PC-9 (cell line): ENCODE measurements at regions not wholly inside any gene's neighbourhood (a gene's known extent, or its start where the extent isn't known, plus 50 kb on each side); places are given as distances from the start of the nearest gene placed in this dataset.

Experiments used
- BruUV-seq: library from RNA; stranded (reverse); fragments of 400-500 nt; replicated peaks from 2 replicates; lab custom pipeline; 2021; lab: Mats Ljungman, UMichigan
- CTCF ChIA-PET: fragments of 300-600 bp; sonication (Branson Sonifier 250); formaldehyde crosslinking; loops from one replicate; lab custom pipeline; 2022; ENCODE audit warnings: antibody characterized with exemption; lab: Charles Lee
- POLR2A ChIA-PET: fragments of 300-600 bp; sonication (Branson Sonifier 250); formaldehyde crosslinking; loops from one replicate; lab custom pipeline; 2022; ENCODE audit warnings: antibody characterized with exemption; ENCODE audit not compliant: unreplicated experiment; lab: Charles Lee
- DNase-seq, 2 experiments: peaks; one replicate each; pipeline versions ENCODE4 v3.0.0 to v3.0.0-alpha.2; 2015 to 2022; ENCODE audit warnings: mixed read lengths in 1 of 2
- H2AFZ ChIP-seq: fragments of 200-600 bp; sonication (generic); 2 replicates; pipeline ENCODE4 v1.8.1; 2017; ENCODE audit warnings: antibody characterized with exemption
- H3F3A ChIP-seq: fragments of 200-600 bp; sonication (generic); 2 replicates; pipeline ENCODE4 v1.8.1; 2017; ENCODE audit warnings: antibody characterized with exemption, mild to moderate bottlenecking, low read depth; ENCODE audit not compliant: insufficient read depth
- H3K27ac ChIP-seq: fragments of 200-600 bp; sonication (generic); 2 replicates; pipeline ENCODE4 v1.6.1; 2016; ENCODE audit warnings: mixed run types
- H3K27me3 ChIP-seq: fragments of 200-600 bp; sonication (generic); 2 replicates; pipeline ENCODE4 v1.6.1; 2016; ENCODE audit warnings: low read depth, mixed run types; ENCODE audit not compliant: insufficient read depth
- H3K36me3 ChIP-seq: fragments of 200-600 bp; sonication (generic); 2 replicates; pipeline ENCODE4 v1.6.1; 2016; ENCODE audit warnings: low read depth, mixed run types
- H3K4me1 ChIP-seq: fragments of 200-600 bp; sonication (generic); replicated peaks from 2 replicates; pipeline ENCODE4 v1.6.1; 2016; ENCODE audit warnings: mixed run types; ENCODE audit not compliant: insufficient read depth
- H3K4me2 ChIP-seq: fragments of 200-600 bp; sonication (generic); 2 replicates; pipeline ENCODE4 v1.6.1; 2017; ENCODE audit warnings: mixed run types
- H3K4me3 ChIP-seq: fragments of 200-600 bp; sonication (generic); 2 replicates; pipeline ENCODE4 v1.6.1; 2016; ENCODE audit warnings: mixed run types
- H3K79me2 ChIP-seq: fragments of 200-600 bp; sonication (generic); 2 replicates; pipeline ENCODE4 v1.6.1; 2017; ENCODE audit warnings: low read depth, mixed run types
- H3K9me2 ChIP-seq: fragments of 200-600 bp; sonication (generic); 2 replicates; pipeline ENCODE4 v1.8.1; 2017; ENCODE audit warnings: mild to moderate bottlenecking; ENCODE audit not compliant: insufficient read depth
- H3K9me3 ChIP-seq: fragments of 200-600 bp; sonication (generic); 2 replicates; pipeline ENCODE4 v1.8.1; 2016; ENCODE audit warnings: low read depth; ENCODE audit not compliant: insufficient read depth
- H4K20me1 ChIP-seq: fragments of 200-600 bp; sonication (generic); 2 replicates; pipeline ENCODE4 v1.8.1; 2017; ENCODE audit not compliant: insufficient read depth
- EZH2 ChIP-seq: fragments of 200-600 bp; sonication (generic); IDR thresholded peaks from 2 replicates; pipeline ENCODE4 v1.8.0; 2017; ENCODE audit warnings: antibody characterized with exemption, low read depth
- intact Hi-C: fragments of 100-400 bp; cut with micrococcal nuclease; formaldehyde crosslinking; loops from one replicate; pipeline ENCODE4 v1.10.0; 2022; ENCODE audit not compliant: unreplicated experiment
- TF ChIP-seq, protein P1 (sequence below): fragments of 200-600 bp; sonication (generic); conservative IDR thresholded peaks from 2 replicates; pipeline ENCODE4 v1.6.1; 2017; ENCODE audit warnings: mixed run types, antibody characterized with exemption, mild to moderate bottlenecking, moderate library complexity

DNA sequence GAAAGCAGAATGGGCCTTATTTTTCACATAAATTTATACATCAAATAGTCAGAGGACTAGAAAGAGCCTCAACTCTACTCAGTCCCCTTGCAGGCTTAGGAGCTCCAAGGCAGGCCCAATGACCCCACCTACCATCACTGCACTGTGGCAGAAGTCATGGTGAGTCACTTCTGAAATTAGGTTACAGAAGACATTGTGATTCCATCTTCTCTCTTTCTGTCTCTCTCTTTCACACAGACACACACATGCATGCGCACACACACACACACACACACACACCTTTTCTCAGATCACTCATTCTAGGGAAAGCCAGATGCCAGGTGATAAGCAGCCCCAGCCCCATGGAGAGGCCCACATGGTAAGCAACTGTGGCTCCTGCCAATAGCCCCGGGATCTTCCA lies 103.8 kb downstream of the C6orf118 start:
- TF ChIP-seq, protein P1, sequence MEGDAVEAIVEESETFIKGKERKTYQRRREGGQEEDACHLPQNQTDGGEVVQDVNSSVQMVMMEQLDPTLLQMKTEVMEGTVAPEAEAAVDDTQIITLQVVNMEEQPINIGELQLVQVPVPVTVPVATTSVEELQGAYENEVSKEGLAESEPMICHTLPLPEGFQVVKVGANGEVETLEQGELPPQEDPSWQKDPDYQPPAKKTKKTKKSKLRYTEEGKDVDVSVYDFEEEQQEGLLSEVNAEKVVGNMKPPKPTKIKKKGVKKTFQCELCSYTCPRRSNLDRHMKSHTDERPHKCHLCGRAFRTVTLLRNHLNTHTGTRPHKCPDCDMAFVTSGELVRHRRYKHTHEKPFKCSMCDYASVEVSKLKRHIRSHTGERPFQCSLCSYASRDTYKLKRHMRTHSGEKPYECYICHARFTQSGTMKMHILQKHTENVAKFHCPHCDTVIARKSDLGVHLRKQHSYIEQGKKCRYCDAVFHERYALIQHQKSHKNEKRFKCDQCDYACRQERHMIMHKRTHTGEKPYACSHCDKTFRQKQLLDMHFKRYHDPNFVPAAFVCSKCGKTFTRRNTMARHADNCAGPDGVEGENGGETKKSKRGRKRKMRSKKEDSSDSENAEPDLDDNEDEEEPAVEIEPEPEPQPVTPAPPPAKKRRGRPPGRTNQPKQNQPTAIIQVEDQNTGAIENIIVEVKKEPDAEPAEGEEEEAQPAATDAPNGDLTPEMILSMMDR = no peak
- no peak for TF ChIP-seq EZH2
- Histone ChIP-seq H2AFZ (no peak overlapping the region), H3K36me3 (no peaks in the 10 kb centered on the region), H3K4me3 (no peak overlapping the region), H3K9me3 (no peaks in the 10 kb centered on the region), H3F3A (no peaks in the 10 kb centered on the region), H3K4me1 (no peaks in the 10 kb centered on the region), H4K20me1 (no peaks in the 10 kb centered on the region), H3K27me3 (no peaks in the 10 kb centered on the region; the same call in 1 of the 2 replicates), H3K27ac (no peak overlapping the region), H3K79me2 (no peaks in the 10 kb centered on the region), H3K4me2 (no peak overlapping the region), H3K9me2 (no peaks in the 10 kb centered on the region)
- BruUV-seq = no TSS peak
- ChIA-PET CTCF (no interaction called here), POLR2A (no interaction called here)
- intact Hi-C loops = no loop called here
- no peak for DNase-seq

DNA sequence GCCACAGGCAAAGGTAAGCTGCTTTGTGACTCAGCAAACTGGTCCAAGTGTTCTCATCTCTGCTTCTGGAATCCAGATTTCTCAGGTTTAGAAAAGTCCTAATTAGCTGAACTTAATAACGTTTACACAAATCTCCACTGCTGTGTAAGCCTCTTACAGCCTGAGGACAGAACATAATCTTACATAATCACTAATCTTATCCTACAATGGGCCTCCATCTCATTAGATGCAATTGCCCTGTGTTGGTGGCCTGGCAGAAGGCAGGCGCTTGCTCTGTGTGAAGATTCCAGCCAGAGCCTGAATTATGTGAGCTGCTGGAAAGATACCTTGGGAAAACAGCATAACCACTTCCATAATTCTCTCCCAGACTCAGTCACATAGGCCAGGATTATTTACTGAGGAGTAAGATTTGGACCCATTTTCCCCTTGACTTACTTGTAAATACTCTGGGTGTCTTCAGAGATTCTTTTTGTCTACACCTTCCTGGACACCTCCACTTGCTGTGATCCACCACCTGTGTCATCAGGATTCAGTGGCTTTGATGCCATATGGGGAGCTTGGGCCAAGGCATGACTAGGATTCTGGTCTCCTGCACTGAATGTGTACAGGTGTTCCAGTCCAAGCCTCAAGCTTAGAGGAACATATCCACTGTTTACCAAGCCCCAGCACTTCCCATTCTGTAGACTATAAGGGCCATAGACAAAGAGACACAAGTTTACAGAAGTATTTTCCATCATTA lies 104.4 kb downstream of the C6orf118 start:
- Histone ChIP-seq H3K27ac (no peak overlapping the region), H3K4me2 (no peak overlapping the region), H3K27me3 (no peaks in the 10 kb centered on the region; the same call in 1 of the 2 replicates), H3K4me1 (no peaks in the 10 kb centered on the region), H3K79me2 (no peaks in the 10 kb centered on the region), H4K20me1 (no peaks in the 10 kb centered on the region), H3K9me3 (no peaks in the 10 kb centered on the region), H2AFZ (no peak overlapping the region), H3K4me3 (no peak overlapping the region), H3F3A (no peaks in the 10 kb centered on the region), H3K9me2 (no peaks in the 10 kb centered on the region), H3K36me3 (no peaks in the 10 kb centered on the region)
- ChIA-PET CTCF (no interaction called here), POLR2A (no interaction called here)
- intact Hi-C loops = no loop called here
- TF ChIP-seq, protein P1 = no peak
- DNase-seq = no peak
- BruUV-seq = no TSS peak

DNA sequence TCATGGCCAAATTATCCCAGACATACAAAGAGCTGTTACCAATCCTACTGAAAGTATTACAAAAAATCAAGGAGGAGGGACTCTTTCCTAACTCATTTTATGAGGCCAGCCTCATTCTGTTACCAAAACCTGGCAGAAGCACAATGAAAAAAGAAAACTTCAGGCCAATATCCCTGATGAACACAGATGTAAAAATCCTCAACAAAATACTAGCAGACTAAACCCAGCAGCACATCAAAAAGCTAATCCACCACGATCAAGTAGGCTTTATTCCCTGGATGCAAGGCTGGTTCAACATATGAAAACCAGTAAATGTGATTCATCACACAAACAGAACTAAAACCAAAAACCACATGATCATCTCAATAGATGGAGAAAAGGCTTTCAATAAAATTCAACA lies 109.2 kb downstream of the C6orf118 start:
- TF ChIP-seq, protein P1 = no peak
- TF ChIP-seq EZH2 = no peak
- no peaks in the 10 kb centered on the region for H3K9me2 ChIP-seq
- ChIA-PET CTCF (no interaction called here), POLR2A (no interaction called here)
- intact Hi-C loops = no loop called here
- H3K4me2 ChIP-seq = no peak overlapping the region
- BruUV-seq = no TSS peak
- H4K20me1 ChIP-seq = no peaks in the 10 kb centered on the region
- no peaks in the 10 kb centered on the region for H3K27me3 ChIP-seq
- H3K27ac ChIP-seq = no peak overlapping the region
- H2AFZ ChIP-seq = no peak overlapping the region
- no peaks in the 10 kb centered on the region for H3K36me3 ChIP-seq
- no peak overlapping the region for H3K4me3 ChIP-seq
- no peaks in the 10 kb centered on the region for H3K9me3 ChIP-seq
- no peaks in the 10 kb centered on the region for H3F3A ChIP-seq
- no peak for DNase-seq
- H3K79me2 ChIP-seq = no peaks in the 10 kb centered on the region
- H3K4me1 ChIP-seq = no peaks in the 10 kb centered on the region
